ENCODE measurements at regions not wholly inside any gene's neighbourhood (a gene's known extent, or its start where the extent isn't known, plus 50 kb on each side); places are given as distances from the start of the nearest gene placed in this dataset.
"Not testable (repeated sequence)": the region's sequence is repeated elsewhere in the genome, so short reads cannot be mapped to it uniquely, and the experiment has no call there.

DNA sequence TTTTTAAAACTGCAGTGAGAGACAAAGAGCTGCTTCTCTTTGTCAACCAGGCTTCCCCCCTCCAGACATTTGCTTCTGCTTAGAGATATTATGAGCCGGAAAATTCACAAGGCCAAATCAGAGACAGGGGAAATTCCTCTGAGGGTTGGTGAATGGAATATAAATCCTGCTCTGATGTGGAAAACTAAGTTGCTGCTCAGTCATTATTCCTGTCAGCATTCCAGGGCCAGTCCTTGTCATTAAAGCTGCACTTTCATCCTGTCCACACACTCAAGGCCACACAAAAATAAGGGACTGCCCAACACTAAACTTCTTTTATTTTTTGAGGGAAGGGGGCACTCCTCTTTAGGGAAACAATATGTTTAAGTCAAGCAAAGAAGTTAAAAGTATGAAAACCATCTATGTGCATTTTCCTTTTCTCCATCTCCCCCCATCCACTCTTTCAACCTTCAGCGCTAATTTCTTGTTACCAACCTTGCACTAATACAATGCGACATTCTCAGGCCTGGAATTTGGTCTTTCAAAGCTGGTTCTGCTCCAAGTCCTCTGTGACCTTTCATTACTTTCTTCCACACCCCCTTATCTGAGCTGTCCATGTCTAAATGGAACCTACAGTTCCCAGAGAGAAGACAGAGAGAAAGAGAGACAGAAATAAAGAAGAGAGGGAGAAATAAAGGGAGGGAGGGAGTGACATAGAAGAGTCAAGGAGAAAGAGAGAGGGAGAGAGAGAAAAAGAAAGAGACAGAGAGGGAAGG, 118.9 kb upstream of the S1PR3 start:
- no peak for DNase-seq (ENCODE audit: low read depth in 2 of 2)

DNA sequence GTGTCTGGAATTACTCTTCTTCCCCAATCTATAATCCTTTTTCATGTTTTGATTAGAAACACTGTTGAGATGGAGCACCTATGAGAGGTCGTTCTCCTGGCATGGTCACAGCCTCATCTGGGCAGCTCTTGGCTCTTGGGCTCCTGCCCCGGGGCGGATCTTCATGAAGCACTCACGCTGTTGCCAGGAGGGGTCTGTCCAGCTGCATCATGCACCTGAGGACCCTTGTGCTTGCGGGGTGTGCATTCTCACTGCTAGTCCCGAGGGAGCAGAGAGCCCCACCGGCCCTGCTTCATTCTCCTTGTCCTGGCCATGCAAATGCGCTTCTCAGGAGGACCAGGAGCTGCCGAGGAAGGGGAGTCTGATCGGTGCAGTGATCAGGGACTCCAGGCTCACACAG, 117.6 kb upstream of the S1PR3 start:
- DNase-seq (ENCODE audit: low read depth in 2 of 2), result no peak

DNA sequence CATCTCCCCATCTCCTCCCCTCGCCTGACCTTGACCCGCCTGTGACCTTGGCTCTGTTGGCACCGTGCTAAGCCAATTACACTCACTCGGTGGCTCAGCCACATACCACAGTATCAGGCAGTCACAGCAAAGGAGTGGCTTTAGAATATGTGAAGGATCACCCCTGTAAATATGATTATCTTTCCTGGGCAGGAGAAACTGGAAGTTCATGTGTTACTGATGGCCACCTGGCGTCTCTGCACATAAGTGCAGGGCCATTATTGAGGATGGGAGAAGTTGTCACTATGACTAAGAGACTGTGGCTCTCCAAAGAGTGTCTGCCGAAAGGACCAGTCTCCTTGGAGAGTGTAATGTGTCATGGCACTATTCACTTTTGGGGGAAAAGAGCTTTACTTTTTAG, 116.9 kb upstream of the S1PR3 start:
- DNase-seq (ENCODE audit: low read depth in 2 of 2), result no peak

DNA sequence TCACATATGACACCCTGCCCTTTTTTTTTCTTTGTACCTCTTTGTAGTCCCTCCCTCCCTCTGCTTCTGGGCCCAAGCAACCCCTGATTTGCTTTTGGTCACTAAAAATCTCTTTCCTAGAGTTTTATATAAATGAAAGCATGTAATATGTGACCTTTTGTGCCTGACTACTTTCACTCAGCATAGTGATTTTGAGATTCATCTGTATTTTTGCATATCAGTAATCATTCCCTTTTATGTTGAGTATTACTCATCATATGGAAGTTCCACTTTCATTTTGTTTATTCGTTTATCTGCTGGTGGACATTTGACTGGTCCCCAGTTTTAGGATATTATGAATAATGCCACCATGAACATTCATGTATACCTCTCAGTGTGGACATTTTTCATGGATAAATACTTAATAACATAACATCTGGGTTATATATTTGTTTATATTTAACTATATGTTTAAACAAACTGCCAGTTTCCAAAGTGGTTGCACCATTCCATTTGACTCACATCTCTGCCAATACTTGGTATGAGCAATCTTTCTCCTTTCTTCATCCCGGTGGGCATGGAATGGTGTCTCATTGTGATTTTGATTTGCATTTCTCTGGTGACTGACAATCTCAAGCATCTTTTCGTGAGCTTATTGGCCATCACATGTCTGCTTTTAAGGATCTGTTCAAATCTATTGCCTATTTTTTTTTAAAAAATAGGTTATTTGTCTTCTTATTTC, 115.7 kb upstream of the S1PR3 start:
- DNase-seq (ENCODE audit: low read depth in 2 of 2), result no peak

DNA sequence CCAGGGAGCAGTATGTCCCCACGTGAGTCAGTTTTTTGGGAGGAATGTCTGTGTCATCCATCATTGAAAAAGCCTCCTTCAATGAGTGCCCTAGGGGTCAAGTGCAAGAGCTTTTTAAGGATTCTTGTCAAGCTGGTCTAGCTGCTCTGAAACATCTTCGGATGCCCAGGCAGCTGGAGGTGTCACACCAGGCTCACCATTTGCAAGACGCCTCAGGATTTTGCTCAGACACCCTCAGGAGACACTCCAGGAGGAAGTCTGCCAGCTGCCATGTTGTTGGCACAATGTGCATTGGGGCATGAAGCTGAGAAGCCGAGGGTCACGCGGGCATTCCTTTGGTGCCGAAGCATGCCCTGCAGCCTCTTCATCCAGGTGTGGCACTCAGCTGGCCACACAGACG, 111.1 kb upstream of the S1PR3 start:
- no peak for DNase-seq (ENCODE audit: low read depth in 2 of 2)

DNA sequence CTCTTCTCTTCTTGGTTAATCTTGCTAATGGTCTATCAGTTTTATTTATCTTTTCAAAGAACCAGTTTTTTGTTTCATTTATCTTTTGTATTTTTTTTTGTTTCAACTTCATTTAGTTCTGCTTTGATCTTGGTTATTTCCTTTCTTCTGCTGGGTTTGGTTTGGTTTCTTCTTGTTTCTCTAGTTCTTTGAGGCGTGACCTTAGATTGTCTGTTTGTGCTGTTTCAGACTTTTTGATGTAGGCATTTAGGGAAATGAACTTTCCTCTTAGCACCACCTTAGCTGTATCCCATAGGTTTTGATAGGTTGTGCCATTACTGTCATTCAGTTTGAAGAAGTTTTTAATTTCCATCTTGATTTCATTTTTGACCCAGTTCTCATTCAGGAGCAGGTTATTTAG, 107.0 kb upstream of the S1PR3 start:
- DNase-seq (ENCODE audit: low read depth in 2 of 2), result not testable (repeated sequence)

DNA sequence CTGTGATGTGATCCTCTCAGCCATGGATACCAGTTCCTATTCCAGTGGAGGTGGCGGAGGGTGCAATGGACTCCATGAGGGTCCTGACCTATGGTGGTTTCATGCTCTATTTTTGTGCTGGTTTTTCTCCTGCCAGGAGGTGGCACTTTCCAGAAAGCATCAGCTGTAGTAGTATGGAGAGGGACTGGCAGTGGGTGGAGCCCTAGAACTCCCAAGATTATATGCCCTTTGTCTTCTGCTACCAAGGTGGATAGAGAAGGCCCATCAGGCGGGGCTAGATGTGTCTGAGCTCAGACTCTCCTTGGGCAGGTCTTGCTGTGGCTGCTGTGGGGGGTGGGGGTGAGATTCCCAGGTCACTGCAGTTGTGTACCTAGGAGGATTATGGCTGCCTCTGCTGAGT, 104.5 kb upstream of the S1PR3 start:
- DNase-seq (ENCODE audit: low read depth in 2 of 2), result not testable (repeated sequence)

DNA sequence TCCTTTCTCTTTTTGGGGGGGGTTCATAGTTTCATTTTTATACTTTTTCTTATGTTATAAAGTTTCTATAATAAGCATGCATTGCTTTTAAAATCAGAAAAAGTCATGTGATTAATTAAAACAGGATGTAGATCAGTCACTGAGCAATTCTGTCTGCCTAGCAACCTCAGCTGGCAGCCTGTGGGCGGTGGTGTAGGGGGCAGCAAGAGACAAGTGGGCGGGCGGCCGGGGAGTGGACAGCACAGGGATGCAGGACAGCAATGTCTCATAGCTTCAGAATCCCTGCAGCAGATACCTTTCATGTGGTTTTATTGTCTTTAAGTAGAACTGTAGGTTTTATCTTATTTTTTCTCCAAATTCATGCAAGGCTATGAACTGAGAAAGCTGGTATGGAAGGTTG, 101.9 kb upstream of the S1PR3 start:
- no peak for DNase-seq (ENCODE audit: low read depth in 2 of 2)

DNA sequence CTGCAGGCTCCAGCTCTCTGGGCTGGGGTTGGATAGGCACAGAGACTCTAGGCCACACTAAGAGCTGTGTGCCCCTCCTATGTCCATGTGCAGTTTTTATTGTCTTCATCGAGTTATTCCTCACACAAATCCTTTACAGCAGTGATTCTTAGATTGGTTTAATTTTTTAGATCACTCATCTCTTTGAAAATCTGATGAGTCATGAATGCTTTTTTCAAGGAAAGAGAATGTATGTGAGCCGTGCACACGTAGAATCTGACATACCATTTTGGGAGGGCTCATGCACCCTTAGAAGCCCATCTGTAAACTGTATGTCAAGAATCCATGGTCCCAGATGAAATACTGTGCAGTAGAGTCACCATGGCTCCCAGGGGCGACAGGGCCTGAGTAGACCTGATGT, 100.7 kb upstream of the S1PR3 start:
- no peak for DNase-seq (ENCODE audit: low read depth in 2 of 2)

DNA sequence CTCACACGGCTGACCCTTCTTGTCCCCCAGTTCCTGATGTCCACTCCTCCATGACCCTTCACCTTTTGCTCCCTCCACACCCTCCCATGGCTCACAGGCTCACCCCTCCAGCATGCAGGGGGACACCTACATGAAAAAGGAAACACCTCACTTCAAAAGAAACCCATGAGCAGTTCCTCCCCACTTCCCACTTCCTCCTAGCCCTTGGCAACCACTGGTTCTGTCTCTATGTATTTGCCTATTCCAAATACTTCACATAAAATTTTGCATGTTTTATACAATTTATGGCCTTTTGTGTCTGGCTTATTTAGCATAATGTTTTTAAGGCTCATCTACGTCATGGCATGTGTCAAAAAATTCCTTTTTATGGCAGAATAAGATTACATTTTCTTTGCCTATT, 100.2 kb upstream of the S1PR3 start:
- no peak for DNase-seq (ENCODE audit: low read depth in 2 of 2)

DNA sequence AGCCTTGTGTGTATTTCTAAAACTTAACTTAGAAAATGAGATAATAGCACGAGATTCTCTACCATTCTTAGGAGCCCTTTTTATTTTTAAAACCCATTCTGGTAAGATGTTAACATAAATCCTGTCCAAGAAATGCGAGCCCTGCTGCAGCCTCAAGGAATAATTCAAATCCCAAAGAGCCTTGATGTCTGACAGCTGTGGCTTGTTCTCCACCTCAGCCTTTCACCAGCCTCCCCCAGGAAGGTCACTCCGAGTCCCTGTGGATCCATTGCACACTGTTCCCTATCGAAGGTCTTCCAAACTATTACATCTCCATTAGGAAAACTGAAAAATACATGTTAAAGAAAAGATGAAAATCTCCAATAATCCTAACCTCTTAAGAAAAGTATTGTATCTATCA, 98.5 kb upstream of the S1PR3 start:
- no peak for DNase-seq (ENCODE audit: low read depth in 2 of 2)

DNA sequence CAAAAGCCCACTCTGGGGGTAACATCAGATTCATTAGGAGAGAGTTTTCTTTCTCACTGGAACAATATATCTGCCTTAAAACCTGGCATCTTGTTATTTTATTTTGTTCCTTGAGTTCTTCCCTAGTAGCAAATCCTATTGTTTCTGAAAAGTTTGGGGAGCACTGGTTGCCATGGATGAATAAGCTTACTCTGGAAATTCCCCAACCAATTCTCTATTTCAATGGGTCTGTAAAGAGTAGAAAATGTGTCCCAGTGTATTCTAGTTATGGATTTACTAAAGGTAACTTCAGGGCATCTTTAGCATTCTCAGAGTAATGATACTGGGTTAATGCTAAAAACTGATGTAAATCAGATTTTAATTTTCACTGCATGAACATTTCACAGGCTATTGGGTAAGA, 94.2 kb upstream of the S1PR3 start:
- no peak for DNase-seq (ENCODE audit: low read depth in 2 of 2)

DNA sequence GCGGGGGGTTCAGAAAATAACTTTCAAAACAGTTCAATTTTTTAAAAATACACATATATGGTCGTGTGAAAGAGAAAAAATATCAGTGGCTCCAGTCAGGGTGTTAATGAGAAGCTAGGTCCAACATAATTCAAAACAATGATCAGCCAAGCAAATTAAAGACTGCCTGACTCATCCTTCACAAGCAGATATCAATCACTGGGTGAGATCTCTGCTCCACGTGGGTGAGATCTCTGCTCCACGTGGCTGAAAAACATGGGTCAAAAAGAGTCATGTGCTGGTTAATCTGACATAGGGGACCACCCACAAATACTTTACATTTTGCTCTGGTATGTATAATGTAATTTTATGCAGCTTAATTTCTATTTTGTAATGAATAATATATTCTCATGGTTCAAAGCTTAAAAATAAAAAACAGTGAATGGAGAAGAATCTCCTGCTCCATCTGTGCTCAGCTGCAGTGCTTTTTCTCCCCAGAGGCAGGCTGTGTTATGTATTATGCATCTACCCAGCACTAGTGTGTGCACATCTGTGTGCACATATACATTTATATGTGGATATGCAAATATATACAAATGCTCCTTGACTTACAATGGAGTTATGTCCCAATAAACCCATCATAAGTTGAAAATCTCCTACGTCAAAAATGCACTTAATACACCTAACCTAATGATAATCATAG, 93.1 kb upstream of the S1PR3 start:
- DNase-seq (ENCODE audit: low read depth in 2 of 2), result no peak

DNA sequence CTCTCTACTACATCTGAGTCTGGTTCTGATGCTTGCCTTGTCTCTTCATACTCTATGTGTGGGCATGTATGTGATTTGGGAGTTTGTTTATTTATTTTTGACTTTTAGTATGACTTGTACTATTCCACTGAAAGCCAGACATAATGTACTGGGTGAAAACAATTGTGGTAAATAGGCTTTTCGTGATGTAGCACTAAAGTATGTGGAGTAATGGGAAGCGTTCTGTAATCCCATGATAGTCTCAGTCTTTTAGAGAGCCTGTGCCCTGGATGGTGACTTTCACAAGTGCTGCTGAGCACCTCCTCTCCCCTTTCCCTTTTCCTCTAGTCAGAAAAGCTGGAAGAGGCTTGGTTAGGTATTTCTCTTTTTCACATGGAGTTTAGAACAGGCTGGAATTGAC, 85.8 kb upstream of the S1PR3 start:
- DNase-seq (ENCODE audit: low read depth in 2 of 2), result no peak

DNA sequence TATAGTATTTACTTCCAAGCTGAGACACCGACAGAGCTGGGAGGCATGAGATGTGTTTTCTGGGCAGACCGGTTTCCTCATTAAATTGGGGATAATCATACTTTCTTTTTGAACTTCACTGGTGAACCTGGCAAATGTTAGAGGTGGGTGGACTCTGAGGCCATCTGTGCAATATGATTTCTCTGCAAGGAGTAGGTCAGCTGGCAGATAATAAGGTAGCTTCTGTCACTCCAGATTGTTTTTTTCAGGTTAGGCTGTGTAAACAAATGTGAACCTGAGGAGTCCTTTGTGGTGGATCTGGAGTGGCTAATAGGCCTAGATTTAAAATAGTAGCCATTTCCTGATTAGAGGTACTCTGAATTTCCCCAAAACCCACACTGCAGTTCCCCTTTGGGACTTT, 75.4 kb upstream of the S1PR3 start:
- no peak for DNase-seq (ENCODE audit: low read depth in 2 of 2)

DNA sequence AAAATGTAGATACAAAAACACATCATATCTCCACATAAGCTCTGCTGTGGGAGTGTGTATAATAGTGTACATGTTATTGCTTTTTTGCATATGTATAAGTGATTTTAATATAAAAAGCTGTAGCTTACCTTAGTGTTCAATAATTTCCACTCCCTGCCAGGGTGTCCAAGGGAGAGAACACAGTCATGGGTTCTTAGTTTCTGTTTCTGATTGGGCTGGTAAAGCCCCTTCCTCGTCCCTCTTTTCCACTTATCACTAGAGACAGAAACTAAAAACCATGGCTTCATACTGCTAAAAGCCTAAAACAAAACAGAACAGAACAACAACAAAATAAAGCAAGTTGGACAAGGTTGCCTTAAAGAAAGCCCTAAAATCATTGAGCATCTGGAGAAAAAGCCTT, 74.4 kb upstream of the S1PR3 start:
- DNase-seq (ENCODE audit: low read depth in 2 of 2), result no peak

DNA sequence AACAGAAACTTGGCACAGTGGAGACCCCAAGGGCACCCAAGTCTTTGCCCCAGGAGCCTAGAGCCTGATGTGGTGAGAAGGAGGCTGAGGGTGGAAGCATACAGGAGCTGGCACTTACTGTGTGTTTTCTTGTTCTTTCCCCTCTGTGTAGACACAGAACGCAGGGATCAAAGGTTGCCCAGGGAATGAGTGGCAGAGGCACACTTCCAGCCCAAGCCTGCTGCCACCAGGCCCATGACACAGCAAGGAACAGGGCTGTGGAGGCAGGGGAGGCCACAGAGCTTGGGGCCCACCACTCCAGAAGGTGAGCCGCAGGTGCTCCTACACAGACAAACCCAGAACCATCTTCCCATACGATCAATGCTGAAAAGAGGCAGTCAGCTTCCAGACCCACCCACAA, 73.9 kb upstream of the S1PR3 start:
- no peak for DNase-seq (ENCODE audit: low read depth in 2 of 2)

DNA sequence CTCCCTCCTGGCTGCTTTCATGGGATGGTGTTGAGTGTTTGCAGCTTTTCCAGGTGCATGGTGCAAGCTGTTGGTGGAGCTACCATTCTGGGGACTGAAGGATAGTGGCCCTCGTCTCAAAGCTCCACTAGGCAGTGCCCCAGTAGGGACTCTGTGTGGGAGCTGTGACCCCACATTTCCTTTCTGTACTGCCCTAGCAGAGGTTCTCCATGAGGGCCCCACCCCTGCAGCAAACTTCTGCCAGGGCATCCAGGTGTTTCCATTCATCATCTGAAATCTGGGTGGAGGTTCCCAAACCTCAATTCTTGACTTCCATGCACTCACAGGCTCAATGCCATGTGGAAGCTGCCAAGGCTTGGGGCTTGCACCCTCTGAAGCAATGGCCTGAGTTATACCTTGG, 72.7 kb upstream of the S1PR3 start:
- not testable (repeated sequence) for DNase-seq (ENCODE audit: low read depth in 2 of 2)

DNA sequence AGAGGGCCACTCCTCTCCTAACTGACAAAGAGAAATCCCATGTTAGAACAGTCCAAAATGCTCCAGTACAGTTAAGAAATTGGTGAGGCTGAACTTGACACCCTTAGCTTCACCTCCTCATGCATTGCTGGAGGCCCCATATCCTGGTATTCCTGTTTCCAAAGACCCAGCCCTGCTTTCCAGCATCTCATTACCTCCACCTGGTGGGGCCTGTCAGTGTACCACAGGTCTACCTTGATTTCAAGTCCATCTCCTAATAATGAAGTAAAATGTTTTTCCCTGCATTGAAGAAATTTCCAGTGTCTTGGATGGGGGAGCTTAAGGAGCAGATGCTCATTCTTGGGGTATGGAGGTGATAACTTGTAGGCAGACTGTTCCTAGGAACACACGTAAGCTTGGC, 70.6 kb upstream of the S1PR3 start:
- no peak for DNase-seq (ENCODE audit: low read depth in 2 of 2)

DNA sequence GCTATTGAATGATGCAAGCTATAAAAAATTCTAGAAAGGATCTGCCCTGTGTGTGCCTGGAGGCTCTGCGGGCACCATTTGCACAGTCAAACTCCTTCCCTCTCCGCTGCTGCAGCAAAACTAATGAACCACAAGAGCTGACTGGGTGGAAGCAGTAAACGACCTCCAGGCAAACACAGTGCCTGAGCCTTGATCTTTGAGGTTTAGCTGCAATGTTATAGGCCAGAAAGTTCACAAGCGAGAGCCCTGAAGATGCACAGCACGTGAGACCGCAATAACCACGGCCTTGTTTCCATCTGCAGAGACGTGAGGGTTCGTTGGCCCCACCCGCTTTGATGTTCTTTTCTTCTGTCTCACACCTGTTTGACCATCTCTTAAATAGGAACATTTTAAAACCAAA, 69.2 kb upstream of the S1PR3 start:
- peak; percentile 28 to 42 for DNase-seq (ENCODE audit: low read depth in 2 of 2)

DNA sequence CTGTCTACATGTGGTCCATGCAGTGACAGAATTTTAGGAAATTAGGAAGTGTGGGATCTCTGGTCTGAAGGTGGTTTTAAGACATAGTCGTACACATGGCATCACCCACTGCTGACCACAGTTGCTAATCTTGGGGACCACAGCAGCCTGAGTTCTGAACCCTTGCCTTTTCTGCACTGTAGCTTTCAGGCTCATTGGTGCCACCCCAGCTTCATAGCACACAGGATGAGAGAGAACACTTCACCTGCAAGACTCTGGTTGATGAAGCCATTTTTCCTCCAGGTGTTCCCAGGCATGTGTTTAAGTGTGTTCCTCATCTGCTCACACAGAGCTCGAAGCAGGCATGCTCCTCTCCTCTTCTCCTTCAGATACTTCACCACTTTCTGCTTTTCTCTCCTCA, 68.2 kb upstream of the S1PR3 start:
- no peak for DNase-seq (ENCODE audit: low read depth in 2 of 2)

DNA sequence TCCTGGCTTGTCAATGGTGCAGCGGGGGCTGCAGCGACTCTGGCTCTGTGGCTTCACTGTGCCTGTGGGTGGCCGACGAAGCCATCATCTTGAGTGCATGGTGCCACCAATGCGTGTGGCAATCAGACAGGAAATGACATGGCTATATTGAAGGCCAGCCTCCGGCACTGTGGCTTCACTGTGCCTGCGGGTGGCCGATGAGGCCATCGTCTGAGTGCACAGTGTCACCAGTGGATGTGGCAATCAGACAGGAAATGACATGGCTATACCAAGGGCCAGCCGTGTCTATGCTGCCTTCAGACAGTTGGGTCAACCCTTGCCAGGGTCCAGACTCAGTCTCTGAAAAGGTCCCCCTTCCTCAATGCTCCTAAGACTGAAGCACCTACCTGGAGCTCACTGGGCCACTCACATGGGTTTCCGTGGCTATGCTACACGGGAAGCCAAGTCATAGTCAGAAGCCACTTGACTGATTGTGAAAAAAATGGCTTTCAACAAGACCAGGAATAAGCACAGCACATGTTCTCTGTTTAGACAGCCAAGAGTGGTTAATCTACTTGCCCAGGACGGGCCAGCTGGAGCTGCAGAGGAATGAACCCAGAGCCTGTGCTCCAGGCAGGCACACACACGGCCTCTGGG, 67.5 kb upstream of the S1PR3 start:
- DNase-seq (ENCODE audit: low read depth in 2 of 2), result no peak

DNA sequence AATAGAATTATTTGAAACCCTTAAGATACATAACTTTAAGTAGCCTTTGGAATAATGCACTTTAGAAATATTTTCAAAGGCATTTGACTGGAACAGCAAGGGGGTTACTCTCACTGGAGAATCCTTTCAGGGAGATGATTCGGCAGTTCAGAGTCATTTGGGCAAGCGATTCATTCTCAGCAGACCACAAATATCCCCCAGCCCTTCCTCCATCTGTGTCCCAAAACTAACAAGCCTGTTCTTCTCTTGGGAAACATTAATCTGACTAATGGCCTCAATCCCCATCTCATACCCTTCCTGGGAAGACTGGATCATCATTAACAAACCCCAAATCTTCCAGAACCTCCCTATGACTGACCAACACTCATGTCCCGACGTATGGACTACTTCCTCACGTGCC, 65.8 kb upstream of the S1PR3 start:
- no peak for DNase-seq (ENCODE audit: low read depth in 2 of 2)
